Activated CD4-positive, alpha-beta T cell treated with anti-CD3 and anti-CD28 coated beads for 36 hours (primary cell): ENCODE measurements at regions not wholly inside any gene's neighbourhood (a gene's known extent, or its start where the extent isn't known, plus 50 kb on each side); places are given as distances from the start of the nearest gene placed in this dataset.

Experiments
- ATAC-seq: fragments of 200-7000 bp; cut with Tn5 transposase; one replicate; pipeline ENCODE4 v1.10.0; 2021; ENCODE audit warnings: mild to moderate bottlenecking, moderate library complexity
- CTCF ChIA-PET: fragments of 350-600 bp; sonication (Branson Sonifier 250); formaldehyde crosslinking; loops from one replicate; lab custom pipeline; 2021; ENCODE audit warnings: antibody characterized with exemption; lab: Charles Lee
- POLR2A ChIA-PET: fragments of 350-600 bp; sonication (Branson Sonifier 250); formaldehyde crosslinking; loops from one replicate; lab custom pipeline; 2021; ENCODE audit warnings: antibody characterized with exemption, inconsistent platforms; lab: Charles Lee
- DNase-seq: peaks from one replicate; pipeline ENCODE4 v3.0.0-alpha.2; 2020
- H3K27ac Mint-ChIP-seq: one replicate; pipeline ENCODE4 v1.8.0; 2021; ENCODE audit warnings: mixed read lengths
- H3K27me3 Mint-ChIP-seq: one replicate; pipeline ENCODE4 v1.8.0; 2021; ENCODE audit warnings: mixed read lengths
- H3K36me3 Mint-ChIP-seq: one replicate; pipeline ENCODE4 v1.8.0; 2021; ENCODE audit warnings: low read depth, mixed read lengths
- H3K4me1 Mint-ChIP-seq: one replicate; pipeline ENCODE4 v1.8.0; 2021; ENCODE audit warnings: mixed read lengths
- H3K4me3 Mint-ChIP-seq: one replicate; pipeline ENCODE4 v1.8.0; 2021; ENCODE audit warnings: mild to moderate bottlenecking, moderate library complexity, mixed read lengths
- H3K9me3 Mint-ChIP-seq: one replicate; pipeline ENCODE4 v1.8.0; 2021; ENCODE audit warnings: low read depth, mixed read lengths
- intact Hi-C, 2 experiments: fragments of 100-400 bp; cut with DNase I in 1 of 2; cut with micrococcal nuclease in 1 of 2; formaldehyde crosslinking; loops; one replicate each; pipeline versions ENCODE4 v1.14.2 to v1.15.1; 2022 to 2024; cut with DNase I, micrococcal nuclease

- DNase-seq (no peak), ATAC-seq (no peak)
- intact Hi-C loops = no loop called here
- no peaks in the 10 kb centered on the region for H3K4me1 Mint-ChIP-seq
- no peaks in the 10 kb centered on the region for H3K36me3 Mint-ChIP-seq
- H3K9me3 Mint-ChIP-seq = no peaks in the 10 kb centered on the region
- no peaks in the 10 kb centered on the region for H3K27me3 Mint-ChIP-seq
- POLR2A ChIA-PET = no interaction called here
- no peak overlapping the region for H3K4me3 Mint-ChIP-seq
- H3K27ac Mint-ChIP-seq = no peak overlapping the region
- CTCF ChIA-PET = no interaction called here
Measured at GRCh38 chr2:33893824-33894223, 294.7 kb upstream of the FAM98A start.

GRCh38 chr2:33891616-33892015, 292.5 kb upstream of the FAM98A start:
- no peaks in the 10 kb centered on the region for H3K27me3 Mint-ChIP-seq
- DNase-seq (no peak), ATAC-seq (no peak)
- H3K9me3 Mint-ChIP-seq = no peaks in the 10 kb centered on the region
- no peak overlapping the region for H3K27ac Mint-ChIP-seq
- POLR2A ChIA-PET = no interaction called here
- no peak overlapping the region for H3K4me3 Mint-ChIP-seq
- H3K36me3 Mint-ChIP-seq = no peaks in the 10 kb centered on the region
- intact Hi-C loops = no loop called here
- H3K4me1 Mint-ChIP-seq = no peaks in the 10 kb centered on the region
- CTCF ChIA-PET = no interaction called here

GRCh38 chr2:33890686-33891085, 291.6 kb upstream of the FAM98A start:
- intact Hi-C loops = no loop called here
- ATAC-seq (no peak), DNase-seq (no peak)
- H3K4me1 Mint-ChIP-seq = no peaks in the 10 kb centered on the region
- H3K36me3 Mint-ChIP-seq = no peaks in the 10 kb centered on the region
- no peak overlapping the region for H3K4me3 Mint-ChIP-seq
- H3K27ac Mint-ChIP-seq = no peak overlapping the region
- CTCF ChIA-PET = interaction anchor here (0.6 kb wide), 1 partner anchor 493 kb away, joined by 3 read pairs; no protein-coding TSS in a partner anchor
- no peaks in the 10 kb centered on the region for H3K9me3 Mint-ChIP-seq
- POLR2A ChIA-PET = no interaction called here
- no peaks in the 10 kb centered on the region for H3K27me3 Mint-ChIP-seq

GRCh38 chr2:33877348-33878016, 278.4 kb upstream of the FAM98A start:
- ATAC-seq (no peak), DNase-seq (no peak)
- Mint-ChIP-seq H3K4me3 (no peak overlapping the region), H3K36me3 (no peaks in the 10 kb centered on the region), H3K9me3 (peaks cover 2% of the 10 kb centered on the region), H3K4me1 (no peaks in the 10 kb centered on the region), H3K27ac (no peak overlapping the region), H3K27me3 (no peaks in the 10 kb centered on the region)
- intact Hi-C loops = no loop called here
- ChIA-PET CTCF (no interaction called here), POLR2A (no interaction called here)

GRCh38 chr2:33873076-33873605, 274.0 kb upstream of the FAM98A start:
- Mint-ChIP-seq H3K4me1 (no peaks in the 10 kb centered on the region), H3K4me3 (no peak overlapping the region), H3K9me3 (peaks cover 11% of the 10 kb centered on the region), H3K27me3 (no peaks in the 10 kb centered on the region), H3K27ac (no peak overlapping the region), H3K36me3 (no peaks in the 10 kb centered on the region)
- DNase-seq = no peak
- ChIA-PET CTCF (interaction anchor here (0.7 kb wide), 1 partner anchor 38 kb away, joined by 3 read pairs; no protein-coding TSS in a partner anchor), POLR2A (no interaction called here)
- intact Hi-C loops = no loop called here
- no peak for ATAC-seq

GRCh38 chr2:33859811-33860461, 260.8 kb upstream of the FAM98A start:
- ChIA-PET CTCF (no interaction called here), POLR2A (no interaction called here)
- H3K9me3 Mint-ChIP-seq = peaks cover 2% of the 10 kb centered on the region
- H3K27me3 Mint-ChIP-seq = peaks cover 2% of the 10 kb centered on the region
- H3K36me3 Mint-ChIP-seq = no peaks in the 10 kb centered on the region
- peaks cover 14% of the 10 kb centered on the region for H3K4me1 Mint-ChIP-seq
- H3K4me3 Mint-ChIP-seq = no peak overlapping the region
- H3K27ac Mint-ChIP-seq = no peak overlapping the region
- intact Hi-C loops = no loop called here
- DNase-seq = no peak
- no peak for ATAC-seq

GRCh38 chr2:33859176-33859575, 260.1 kb upstream of the FAM98A start:
- ChIA-PET POLR2A (no interaction called here), CTCF (no interaction called here)
- no peak overlapping the region for H3K27ac Mint-ChIP-seq
- ATAC-seq (no peak), DNase-seq (no peak)
- H3K4me1 Mint-ChIP-seq = peaks cover 14% of the 10 kb centered on the region
- intact Hi-C loops = no loop called here
- no peak overlapping the region for H3K4me3 Mint-ChIP-seq
- no peaks in the 10 kb centered on the region for H3K36me3 Mint-ChIP-seq
- peaks cover 2% of the 10 kb centered on the region for H3K27me3 Mint-ChIP-seq
- H3K9me3 Mint-ChIP-seq = peaks cover 2% of the 10 kb centered on the region

- ChIA-PET POLR2A (no interaction called here), CTCF (no interaction called here)
- Mint-ChIP-seq H3K9me3 (peaks cover 15% of the 10 kb centered on the region), H3K36me3 (no peaks in the 10 kb centered on the region), H3K4me3 (no peak overlapping the region), H3K4me1 (no peaks in the 10 kb centered on the region), H3K27ac (no peak overlapping the region), H3K27me3 (no peaks in the 10 kb centered on the region)
- intact Hi-C loops = no loop called here
- no peak for ATAC-seq
- no peak for DNase-seq
Measured at GRCh38 chr2:33848486-33848885, 249.4 kb upstream of the FAM98A start.

GRCh38 chr2:33839791-33840190, 240.7 kb upstream of the FAM98A start:
- Mint-ChIP-seq H3K36me3 (no peaks in the 10 kb centered on the region), H3K4me3 (no peak overlapping the region), H3K4me1 (no peaks in the 10 kb centered on the region), H3K27ac (no peak overlapping the region), H3K9me3 (no peaks in the 10 kb centered on the region), H3K27me3 (no peaks in the 10 kb centered on the region)
- POLR2A ChIA-PET = no interaction called here
- DNase-seq (no peak), ATAC-seq (no peak)
- intact Hi-C loops = no loop called here
- CTCF ChIA-PET = no interaction called here

- CTCF ChIA-PET = no interaction called here
Measured at GRCh38 chr2:33836628-33837027, 237.5 kb upstream of the FAM98A start.

GRCh38 chr2:33835911-33836310, 236.8 kb upstream of the FAM98A start:
- H3K36me3 Mint-ChIP-seq = no peaks in the 10 kb centered on the region
- H3K4me3 Mint-ChIP-seq = no peak overlapping the region
- no peak for DNase-seq
- peaks cover 1% of the 10 kb centered on the region for H3K9me3 Mint-ChIP-seq
- H3K27me3 Mint-ChIP-seq = no peaks in the 10 kb centered on the region
- POLR2A ChIA-PET = no interaction called here
- no peak for ATAC-seq
- intact Hi-C loops = no loop called here
- no peak overlapping the region for H3K27ac Mint-ChIP-seq
- CTCF ChIA-PET = no interaction called here
- no peaks in the 10 kb centered on the region for H3K4me1 Mint-ChIP-seq

More at GRCh38 chr2:33836628-33837027, 237.5 kb upstream of the FAM98A start:
- H3K4me1 Mint-ChIP-seq = no peaks in the 10 kb centered on the region
- H3K36me3 Mint-ChIP-seq = no peaks in the 10 kb centered on the region
- peaks cover 1% of the 10 kb centered on the region for H3K9me3 Mint-ChIP-seq
- POLR2A ChIA-PET = no interaction called here
- no peak overlapping the region for H3K4me3 Mint-ChIP-seq
- no peak overlapping the region for H3K27ac Mint-ChIP-seq
- DNase-seq (no peak), ATAC-seq (no peak)
- intact Hi-C loops = no loop called here
- no peaks in the 10 kb centered on the region for H3K27me3 Mint-ChIP-seq

GRCh38 chr2:33822964-33823363, 223.9 kb upstream of the FAM98A start:
- H3K4me3 Mint-ChIP-seq = no peak overlapping the region
- intact Hi-C loops = no loop called here
- ATAC-seq (no peak), DNase-seq (no peak)
- H3K4me1 Mint-ChIP-seq = no peaks in the 10 kb centered on the region
- POLR2A ChIA-PET = no interaction called here
- no peaks in the 10 kb centered on the region for H3K9me3 Mint-ChIP-seq
- no peaks in the 10 kb centered on the region for H3K27me3 Mint-ChIP-seq
- H3K36me3 Mint-ChIP-seq = no peaks in the 10 kb centered on the region
- no peak overlapping the region for H3K27ac Mint-ChIP-seq
- CTCF ChIA-PET = no interaction called here
